ENCODE measurements at regions not wholly inside any gene's neighbourhood (a gene's known extent, or its start where the extent isn't known, plus 50 kb on each side); places are given as distances from the start of the nearest gene placed in this dataset.

- TF ChIP-seq CHD7 (IDR thresholded peaks at IDR 0.05; ENCODE audit: insufficient replicate concordance, low read length): no peak
- no peak for TF ChIP-seq KDM5A (IDR thresholded peaks at IDR 0.05; ENCODE audit: low read length)
- no peak for TF ChIP-seq EP300 (IDR thresholded peaks at IDR 0.05; ENCODE audit: borderline replicate concordance in 1 of 2, low read depth in 2 of 2, low read length in 2 of 2)
- no peak for TF ChIP-seq SAP30 (IDR thresholded peaks at IDR 0.05; ENCODE audit: insufficient read depth, insufficient replicate concordance, low read length)
- TF ChIP-seq GABPA (IDR thresholded peaks at IDR 0.05; ENCODE audit: borderline replicate concordance, insufficient read depth, low read length): no peak
- TF ChIP-seq SIN3A (conservative IDR thresholded peaks at IDR 0.05 in 1 of 2, IDR thresholded peaks at IDR 0.05 in 1 of 2; ENCODE audit: low read depth in 1 of 2, low read length in 2 of 2): no peak
- TF ChIP-seq RNF2 (IDR thresholded peaks at IDR 0.05; ENCODE audit: borderline replicate concordance, low read depth, low read length, missing control alignments, poor library complexity, severe bottlenecking): no peak
- TF ChIP-seq EGR1 (IDR thresholded peaks at IDR 0.05; ENCODE audit: borderline replicate concordance, low read depth, low read length): no peak
- no peak for TF ChIP-seq SP4 (IDR thresholded peaks at IDR 0.05; ENCODE audit: low read length)
- TF ChIP-seq RFX5 (IDR thresholded peaks at IDR 0.05; ENCODE audit: borderline replicate concordance, low read depth, low read length): no peak
- no peak for TF ChIP-seq TAF7 (optimal IDR thresholded peaks at IDR 0.05; ENCODE audit: borderline replicate concordance, low read depth, low read length)
These were observed 563.9 kb downstream of the TMX3 start (continued) for GRCh38 chr18:68150961-68151360.
